AG09309 (cell line): ENCODE measurements at regions not wholly inside any gene's neighbourhood (a gene's known extent, or its start where the extent isn't known, plus 50 kb on each side); places are given as distances from the start of the nearest gene placed in this dataset.

ENCODE experiments used
- DNase-seq: peaks from one replicate; pipeline ENCODE4 v3.0.0-alpha.2; 2010; ENCODE audit warnings: low read depth
- H3K4me3 ChIP-seq: 2 replicates; pipeline ENCODE4 v1.5.1; 2011; ENCODE audit warnings: mild to moderate bottlenecking, low read depth, low read length, moderate library complexity; ENCODE audit not compliant: control insufficient read depth
- TF ChIP-seq, protein P1 (sequence below): IDR thresholded peaks from 2 replicates; pipeline ENCODE4 v1.5.1; 2011; ENCODE audit warnings: mild to moderate bottlenecking, low read depth, low read length, inconsistent platforms; ENCODE audit not compliant: insufficient read depth, control insufficient read depth; ENCODE audit errors: missing control alignments

DNA sequence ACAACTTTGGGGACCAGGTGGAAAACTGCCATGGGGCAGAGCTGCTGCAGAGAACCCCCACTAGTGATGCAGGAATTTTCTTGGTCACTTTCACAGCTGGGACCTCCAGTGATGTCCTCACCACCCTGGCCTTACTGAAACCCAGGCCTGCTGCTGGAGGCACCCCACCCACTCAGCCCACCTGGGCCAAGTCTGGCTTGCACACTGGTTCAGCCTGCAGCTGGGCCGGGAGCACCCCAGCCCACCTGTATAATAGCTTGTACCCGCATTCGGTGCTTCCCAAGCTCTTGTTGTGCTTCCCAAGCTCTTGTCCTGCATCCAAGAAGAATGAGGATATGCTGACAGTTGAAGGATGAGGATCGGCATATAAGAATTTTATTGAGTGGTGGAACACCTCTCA is 86.4 kb upstream of the ZMAT1 start:
- TF ChIP-seq, protein P1, sequence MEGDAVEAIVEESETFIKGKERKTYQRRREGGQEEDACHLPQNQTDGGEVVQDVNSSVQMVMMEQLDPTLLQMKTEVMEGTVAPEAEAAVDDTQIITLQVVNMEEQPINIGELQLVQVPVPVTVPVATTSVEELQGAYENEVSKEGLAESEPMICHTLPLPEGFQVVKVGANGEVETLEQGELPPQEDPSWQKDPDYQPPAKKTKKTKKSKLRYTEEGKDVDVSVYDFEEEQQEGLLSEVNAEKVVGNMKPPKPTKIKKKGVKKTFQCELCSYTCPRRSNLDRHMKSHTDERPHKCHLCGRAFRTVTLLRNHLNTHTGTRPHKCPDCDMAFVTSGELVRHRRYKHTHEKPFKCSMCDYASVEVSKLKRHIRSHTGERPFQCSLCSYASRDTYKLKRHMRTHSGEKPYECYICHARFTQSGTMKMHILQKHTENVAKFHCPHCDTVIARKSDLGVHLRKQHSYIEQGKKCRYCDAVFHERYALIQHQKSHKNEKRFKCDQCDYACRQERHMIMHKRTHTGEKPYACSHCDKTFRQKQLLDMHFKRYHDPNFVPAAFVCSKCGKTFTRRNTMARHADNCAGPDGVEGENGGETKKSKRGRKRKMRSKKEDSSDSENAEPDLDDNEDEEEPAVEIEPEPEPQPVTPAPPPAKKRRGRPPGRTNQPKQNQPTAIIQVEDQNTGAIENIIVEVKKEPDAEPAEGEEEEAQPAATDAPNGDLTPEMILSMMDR: no peak
- no peak for DNase-seq
- H3K4me3 ChIP-seq: no peak overlapping the region

DNA sequence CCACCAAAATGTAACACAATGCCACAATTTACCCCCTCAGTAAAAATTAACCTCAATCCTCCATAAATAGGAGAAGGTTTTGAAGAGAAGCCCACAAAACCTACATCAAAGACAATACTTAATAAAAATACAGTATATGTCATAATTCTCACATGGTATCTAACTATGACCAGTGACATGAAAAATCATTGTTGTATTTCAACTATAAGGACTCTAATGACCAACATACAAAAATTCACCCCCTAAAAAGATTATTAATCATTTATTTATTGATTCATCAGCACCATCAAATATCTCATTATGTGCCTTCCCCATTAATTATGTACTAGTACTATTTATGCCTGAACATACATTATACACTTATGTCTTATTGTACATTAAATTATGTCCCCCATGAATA is 77.1 kb upstream of the ZMAT1 start:
- DNase-seq: no peak
- no peak overlapping the region for H3K4me3 ChIP-seq
- TF ChIP-seq, protein P1: no peak

- DNase-seq: no peak
- no peak overlapping the region for H3K4me3 ChIP-seq
- TF ChIP-seq, protein P1: no peak
Measured at GRCh38 chrX:101999644-102000539, 68.1 kb upstream of the ZMAT1 start.

- DNase-seq: no peak
- TF ChIP-seq, protein P1: no peak
- no peak overlapping the region for H3K4me3 ChIP-seq
Measured at GRCh38 chrX:101993335-101993734, 61.5 kb upstream of the ZMAT1 start.

- TF ChIP-seq, protein P1: no peak
- no peak overlapping the region for H3K4me3 ChIP-seq
- no peak for DNase-seq
Measured at GRCh38 chrX:101986586-101986985, 54.8 kb upstream of the ZMAT1 start.
